A549 (cell line): ENCODE measurements at regions not wholly inside any gene's neighbourhood (a gene's known extent, or its start where the extent isn't known, plus 50 kb on each side); places are given as distances from the start of the nearest gene placed in this dataset.

ENCODE experiments used
- ATAC-seq, 2 experiments: fragments of 200-7000 bp in 1 of 2; fragments of >200 bp in 1 of 2; cut with Nextera tagmentation in 1 of 2; cut with Tn5 transposase in 1 of 2; 3 replicates each; pipeline versions ENCODE4 v1.8.0 to v1.9.1; 2018 to 2020; ENCODE audit warnings: mild to moderate bottlenecking in 1 of 2, moderate library complexity in 1 of 2
- CTCF ChIA-PET: fragments of 300-600 bp; sonication (Branson Sonifier 250); formaldehyde crosslinking; extraction: SDS; loops from one replicate; lab custom pipeline; 2021; ENCODE audit warnings: antibody characterized with exemption, inconsistent platforms; lab: Yijun Ruan, JAX
- POLR2A ChIA-PET: fragments of 350-600 bp; formaldehyde crosslinking; extraction: SDS; loops from one replicate; lab custom pipeline; 2021; ENCODE audit warnings: antibody characterized with exemption, inconsistent platforms; lab: Yijun Ruan, JAX
- DNase-seq, 2 experiments: peaks; one replicate each; pipeline versions ENCODE4 v3.0.0 to v3.0.0-alpha.2; 2011 to 2016; ENCODE audit warnings: low read depth in 1 of 2, low spot score in 1 of 2
- FAIRE-seq: peaks from 2 replicates; lab custom pipeline; 2011; peaks lifted over from hg19 to GRCh38; lab: Jason Lieb, UNC
- H3K27ac ChIP-seq, 2 experiments: fragments of >200 bp; sonication (Bioruptor Twin); formaldehyde crosslinking; 3 replicates each; pipeline ENCODE4 v1.5.1; 2016 to 2017
- H3K4me1 ChIP-seq: fragments of >200 bp; sonication (Bioruptor Twin); formaldehyde crosslinking; 3 replicates; pipeline ENCODE4 v1.6.1; 2016
- H3K4me2 ChIP-seq: fragments of >200 bp; sonication (Bioruptor Twin); formaldehyde crosslinking; 3 replicates; pipeline ENCODE4 v1.6.1; 2016
- H3K4me3 ChIP-seq: fragments of >200 bp; sonication (Bioruptor Twin); formaldehyde crosslinking; 3 replicates; pipeline ENCODE4 v1.5.1; 2016
- H3K9me3 ChIP-seq: fragments of >200 bp; sonication (Bioruptor Twin); formaldehyde crosslinking; 3 replicates; pipeline ENCODE4 v1.6.1; 2016
- BHLHE40 ChIP-seq: IDR thresholded peaks from 2 replicates; pipeline ENCODE4 v1.6.1; 2012; ENCODE audit warnings: low read depth, low read length, inconsistent platforms
- CBX8 ChIP-seq: fragments of 200-600 bp; sonication (generic); IDR thresholded peaks from 2 replicates; pipeline ENCODE4 v1.6.1; 2016
- CHD4 ChIP-seq: fragments of 200-600 bp; sonication (generic); IDR thresholded peaks from 2 replicates; pipeline ENCODE4 v1.6.1; 2016; ENCODE audit warnings: antibody characterized with exemption, mild to moderate bottlenecking, borderline replicate concordance
- ELK1 ChIP-seq: fragments of 150-350 bp; IDR thresholded peaks from 2 replicates; pipeline ENCODE4 v1.6.1; 2014; ENCODE audit warnings: low read depth, mild to moderate bottlenecking, low read length
- EP300 ChIP-seq, 2 experiments: fragments of >200 bp; sonication (Bioruptor Twin); formaldehyde crosslinking; IDR thresholded peaks; 2 replicates in 1 of 2; 3 replicates in 1 of 2; pipeline ENCODE4 v1.6.1; 2016 to 2017
- ESRRA ChIP-seq: fragments of 150-350 bp; IDR thresholded peaks from 2 replicates; pipeline ENCODE4 v1.6.1; 2014; ENCODE audit warnings: mild to moderate bottlenecking, low read length, borderline replicate concordance
- GATA3 ChIP-seq: IDR thresholded peaks from 2 replicates; pipeline ENCODE4 v1.6.1; 2012; ENCODE audit warnings: borderline replicate concordance
- HES2 ChIP-seq: fragments of >200 bp; sonication (Bioruptor Twin); formaldehyde crosslinking; IDR thresholded peaks from 2 replicates; pipeline ENCODE4 v1.6.1; 2016
- KDM1A ChIP-seq: fragments of 200-600 bp; sonication (generic); IDR thresholded peaks from 2 replicates; pipeline ENCODE4 v1.6.1; 2016; ENCODE audit warnings: low read depth, mild to moderate bottlenecking
- MAFK ChIP-seq: fragments of 450-650 bp; IDR thresholded peaks from 2 replicates; pipeline ENCODE4 v1.6.1; 2014; ENCODE audit not compliant: partially characterized antibody
- MYC ChIP-seq: IDR thresholded peaks from 2 replicates; pipeline ENCODE4 v1.6.1; 2012; ENCODE audit warnings: mild to moderate bottlenecking, inconsistent platforms, low read length, improper control_type of control experiment, borderline replicate concordance
- PBX3 ChIP-seq: IDR thresholded peaks from 2 replicates; pipeline ENCODE4 v1.6.1; 2012
- POLR2A ChIP-seq: IDR thresholded peaks from 2 replicates; pipeline ENCODE4 v1.6.1; 2012; ENCODE audit warnings: mild to moderate bottlenecking, low read length
- RCOR1 ChIP-seq: fragments of 150-350 bp; IDR thresholded peaks from 2 replicates; pipeline ENCODE4 v1.6.1; 2014; ENCODE audit warnings: antibody characterized with exemption, low read length, low read depth
- REST ChIP-seq: fragments of 200-600 bp; sonication (generic); IDR thresholded peaks from 2 replicates; pipeline ENCODE4 v1.6.1; 2016; ENCODE audit warnings: antibody characterized with exemption, mild to moderate bottlenecking, moderate library complexity
- TFCP2L1 ChIP-seq: fragments of 250-450 bp; sonication (Bioruptor Pico); IDR thresholded peaks from 2 replicates; pipeline ENCODE4 v1.5.0; 2021; ENCODE audit warnings: mild to moderate bottlenecking
- ZC3H11A ChIP-seq: fragments of 450-650 bp; IDR thresholded peaks from 2 replicates; pipeline ENCODE4 v1.6.1; 2014; ENCODE audit warnings: antibody characterized with exemption, mild to moderate bottlenecking
- ZFP36 ChIP-seq: fragments of 450-650 bp; IDR thresholded peaks from 2 replicates; pipeline ENCODE4 v1.6.1; 2014; ENCODE audit warnings: borderline replicate concordance; ENCODE audit not compliant: partially characterized antibody
- ZNF302 ChIP-seq: fragments of 250-450 bp; sonication (Bioruptor Pico); IDR thresholded peaks from 2 replicates; pipeline ENCODE4 v1.9.0; 2021; ENCODE audit warnings: inconsistent platforms, mild to moderate bottlenecking, moderate library complexity
- ZSCAN20 ChIP-seq: fragments of 250-450 bp; sonication (Bioruptor Pico); IDR thresholded peaks from 2 replicates; pipeline ENCODE4 v1.8.0; 2022; ENCODE audit warnings: mild to moderate bottlenecking, moderate library complexity
- WGBS: methylation state at CpG from one replicate; pipeline ENCODE4 v1.1.6; 2017; ENCODE audit errors: missing lambda C conversion rate; 5-methylcytosine and 5-hydroxymethylcytosine counted together

- H3K4me2 ChIP-seq = no peak overlapping the region
- POLR2A ChIA-PET = no interaction called here
- no peak overlapping the region for H3K27ac ChIP-seq
- H3K9me3 ChIP-seq = no peaks in the 10 kb centered on the region
- peaks cover 6% of the 10 kb centered on the region; the same call in 1 of the 3 replicates for H3K4me1 ChIP-seq
- H3K4me3 ChIP-seq = no peak overlapping the region
- DNase-seq (no peak), ATAC-seq (no peak), FAIRE-seq (no peak)
- 60% methylated on average over 3 of the region's 3 CpGs for WGBS
- CTCF ChIA-PET = interaction anchor here (1.3 kb wide), 1 partner anchor 8 kb away, joined by 3 read pairs; no protein-coding TSS in a partner anchor
- TF ChIP-seq ESRRA (no peak), ZFP36 (no peak), ZNF302 (no peak), REST (no peak), ZSCAN20 (no peak), BHLHE40 (no peak), KDM1A (no peak), HES2 (no peak), GATA3 (no peak), TFCP2L1 (CRISPR knock-in tag) (no peak), ZC3H11A (no peak), ELK1 (no peak), MYC (no peak), CBX8 (no peak), PBX3 (no peak), EP300 (IDR thresholded peaks at IDR 0.05) (no peak), RCOR1 (no peak), CHD4 (no peak)
- TF ChIP-seq, all 56 proteins: peak for 0
Observed at GRCh38 chr11:19410032-19410431, 169.3 kb upstream of the E2F8 start.

- Histone ChIP-seq H3K4me1 (peaks cover 6% of the 10 kb centered on the region; the same call in 1 of the 3 replicates), H3K27ac (no peak overlapping the region), H3K4me2 (no peak overlapping the region), H3K4me3 (no peak overlapping the region), H3K9me3 (no peaks in the 10 kb centered on the region)
- TF ChIP-seq MAFK = no peak
- TF ChIP-seq POLR2A = no peak
- TF ChIP-seq CBX8 = no peak
- TF ChIP-seq RCOR1 = no peak
- TF ChIP-seq KDM1A = no peak
- no peak for ATAC-seq
- ChIA-PET CTCF (interaction anchor here (1.3 kb wide), 1 partner anchor 9 kb away, joined by 3 read pairs; no protein-coding TSS in a partner anchor), POLR2A (no interaction called here)
- DNase-seq = no peak
- FAIRE-seq = no peak
- 58% methylated on average over 3 of the region's 3 CpGs for WGBS
Observed at GRCh38 chr11:19409307-19409706, 168.6 kb upstream of the E2F8 start.
